ENCODE measurements at regions not wholly inside any gene's neighbourhood (a gene's known extent, or its start where the extent isn't known, plus 50 kb on each side); places are given as distances from the start of the nearest gene placed in this dataset.

DNA sequence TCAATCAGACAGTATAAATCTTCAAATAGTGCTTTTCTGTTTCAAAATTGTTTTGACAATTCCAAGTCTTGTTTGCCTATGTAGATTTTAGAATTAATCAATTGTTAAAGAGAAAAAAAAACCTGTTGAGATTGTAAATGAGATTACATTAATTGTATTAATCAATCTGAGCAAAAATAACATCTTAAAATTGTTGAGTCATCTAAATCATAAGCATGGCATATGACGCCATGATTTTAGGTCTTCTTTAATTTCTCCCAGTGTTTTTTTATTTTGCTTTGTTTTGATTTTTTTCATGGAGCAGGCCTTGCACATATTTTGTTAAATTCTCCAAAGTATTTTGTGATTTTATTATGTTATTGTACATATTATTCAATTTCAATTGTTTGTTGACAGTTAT, 988.0 kb upstream of the SEMA6A start:
- WGBS (ENCODE audit: missing lambda C conversion rate), result 33% methylated on average over 1 of the region's 1 CpG
- no peak for ATAC-seq
- no peak overlapping the region for H3K27ac ChIP-seq
- CTCF ChIA-PET, result no interaction called here
- DNase-seq (ENCODE audit: low read depth in 1 of 2, low spot score in 1 of 2), result no peak
- no peak overlapping the region for H3K4me3 ChIP-seq
- H3K4me2 ChIP-seq, result no peak overlapping the region
- TF ChIP-seq POLR2AphosphoS2 (conservative IDR thresholded peaks at IDR 0.05; ENCODE audit: low read length) (no peak), RAD21 (conservative IDR thresholded peaks at IDR 0.05 in 1 of 2, IDR thresholded peaks at IDR 0.05 in 1 of 2) (no peak), FOXS1 (CRISPR knock-in tag; IDR thresholded peaks at IDR 0.05) (no peak), KDM1A (IDR thresholded peaks at IDR 0.05; ENCODE audit: low read depth) (no peak), FOSB (CRISPR knock-in tag; IDR thresholded peaks at IDR 0.05) (no peak), MAFK (IDR thresholded peaks at IDR 0.05; ENCODE audit: partially characterized antibody) (peak; percentile 70)
- FAIRE-seq, result no peak
- POLR2A ChIA-PET, result no interaction called here
- no peaks in the 10 kb centered on the region for H3K4me1 ChIP-seq
- H3K9me3 ChIP-seq, result no peaks in the 10 kb centered on the region

DNA sequence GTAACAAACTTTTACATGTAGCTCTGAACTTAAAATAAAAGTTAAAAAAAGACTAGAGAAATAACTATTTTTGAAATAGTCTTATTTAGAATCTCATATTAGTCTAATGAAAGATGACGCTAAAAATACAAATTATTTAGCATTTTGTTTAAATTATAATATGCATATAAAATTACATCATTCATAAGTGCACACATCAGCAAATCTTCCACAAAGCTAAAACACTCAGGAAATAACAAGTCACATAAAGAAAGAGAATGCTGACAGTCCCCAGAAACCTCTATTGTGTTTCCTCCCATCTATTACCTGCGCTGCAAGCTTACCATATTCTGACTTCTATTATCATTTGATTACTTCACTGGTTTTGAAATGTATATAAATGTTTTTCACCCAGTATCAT, 986.9 kb upstream of the SEMA6A start:
- Histone ChIP-seq H3K4me1 (no peaks in the 10 kb centered on the region), H3K4me2 (no peak overlapping the region), H3K4me3 (no peak overlapping the region), H3K9me3 (no peaks in the 10 kb centered on the region), H3K27ac (no peak overlapping the region)
- WGBS (ENCODE audit: missing lambda C conversion rate), result 25% methylated on average over 2 of the region's 2 CpGs
- DNase-seq (ENCODE audit: low read depth in 1 of 2, low spot score in 1 of 2) (no peak), ATAC-seq (no peak), FAIRE-seq (no peak)
- POLR2A ChIA-PET, result no interaction called here
- no peak for TF ChIP-seq FOXS1 (CRISPR knock-in tag; IDR thresholded peaks at IDR 0.05)
- TF ChIP-seq ESRRA (IDR thresholded peaks at IDR 0.05; ENCODE audit: borderline replicate concordance, low read length), result no peak
- TF ChIP-seq HOXB5 (CRISPR knock-in tag; IDR thresholded peaks at IDR 0.05), result no peak
- TF ChIP-seq MAFK (IDR thresholded peaks at IDR 0.05; ENCODE audit: partially characterized antibody), result peak; percentile 52
- TF ChIP-seq HOXA7 (CRISPR knock-in tag; IDR thresholded peaks at IDR 0.05), result no peak
- no peak for TF ChIP-seq EHF (CRISPR knock-in tag; IDR thresholded peaks at IDR 0.05)
- TF ChIP-seq BHLHE40 (IDR thresholded peaks at IDR 0.05; ENCODE audit: low read depth, low read length), result no peak
- TF ChIP-seq NFE2L2 (conservative IDR thresholded peaks at IDR 0.05; ENCODE audit: low read length), result no peak
- CTCF ChIA-PET, result no interaction called here

GRCh38 chr5:117559005-117559844, 984.6 kb upstream of the SEMA6A start:
- Histone ChIP-seq H3K4me1 (no peaks in the 10 kb centered on the region), H3K9me3 (no peaks in the 10 kb centered on the region), H3K27ac (no peak overlapping the region), H3K4me3 (no peak overlapping the region), H3K4me2 (no peak overlapping the region)
- FAIRE-seq (no peak), ATAC-seq (no peak), DNase-seq (ENCODE audit: low read depth in 1 of 2, low spot score in 1 of 2) (no peak)
- POLR2A ChIA-PET, result no interaction called here
- TF ChIP-seq RFX5 (IDR thresholded peaks at IDR 0.05) (no peak), EHMT2 (IDR thresholded peaks at IDR 0.05; ENCODE audit: low read depth) (no peak), HOXB13 (CRISPR knock-in tag; IDR thresholded peaks at IDR 0.05; ENCODE audit: low read depth) (no peak), HOXA7 (CRISPR knock-in tag; IDR thresholded peaks at IDR 0.05) (no peak), RAD21 (conservative IDR thresholded peaks at IDR 0.05 in 1 of 2, IDR thresholded peaks at IDR 0.05 in 1 of 2) (no peak), JUN (IDR thresholded peaks at IDR 0.05) (no peak), ESRRA (IDR thresholded peaks at IDR 0.05; ENCODE audit: borderline replicate concordance, low read length) (no peak), PHF8 (IDR thresholded peaks at IDR 0.05; ENCODE audit: borderline replicate concordance, low read depth) (no peak), ATOH8 (CRISPR knock-in tag; IDR thresholded peaks at IDR 0.05; ENCODE audit: low read depth) (no peak)
- TF ChIP-seq, protein P1, sequence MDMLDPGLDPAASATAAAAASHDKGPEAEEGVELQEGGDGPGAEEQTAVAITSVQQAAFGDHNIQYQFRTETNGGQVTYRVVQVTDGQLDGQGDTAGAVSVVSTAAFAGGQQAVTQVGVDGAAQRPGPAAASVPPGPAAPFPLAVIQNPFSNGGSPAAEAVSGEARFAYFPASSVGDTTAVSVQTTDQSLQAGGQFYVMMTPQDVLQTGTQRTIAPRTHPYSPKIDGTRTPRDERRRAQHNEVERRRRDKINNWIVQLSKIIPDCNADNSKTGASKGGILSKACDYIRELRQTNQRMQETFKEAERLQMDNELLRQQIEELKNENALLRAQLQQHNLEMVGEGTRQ (IDR thresholded peaks at IDR 0.05), result no peak
- TF ChIP-seq, protein P2, sequence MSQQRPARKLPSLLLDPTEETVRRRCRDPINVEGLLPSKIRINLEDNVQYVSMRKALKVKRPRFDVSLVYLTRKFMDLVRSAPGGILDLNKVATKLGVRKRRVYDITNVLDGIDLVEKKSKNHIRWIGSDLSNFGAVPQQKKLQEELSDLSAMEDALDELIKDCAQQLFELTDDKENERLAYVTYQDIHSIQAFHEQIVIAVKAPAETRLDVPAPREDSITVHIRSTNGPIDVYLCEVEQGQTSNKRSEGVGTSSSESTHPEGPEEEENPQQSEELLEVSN (IDR thresholded peaks at IDR 0.05; ENCODE audit: borderline replicate concordance, low read depth), result no peak
- CTCF ChIA-PET, result no interaction called here
- 1% methylated on average over 3 of the region's 3 CpGs for WGBS (ENCODE audit: missing lambda C conversion rate)
